Fibroblast of the aortic adventitia (primary cell): ENCODE measurements at regions not wholly inside any gene's neighbourhood (a gene's known extent, or its start where the extent isn't known, plus 50 kb on each side); places are given as distances from the start of the nearest gene placed in this dataset.

Experiments used
- DNase-seq: peaks from one replicate; pipeline ENCODE4 v3.0.0-alpha.2; 2010; ENCODE audit warnings: low read depth
- H3K4me3 ChIP-seq: 2 replicates; pipeline ENCODE4 v1.5.1; 2011; ENCODE audit warnings: low read depth, mild to moderate bottlenecking, control low read depth, low read length, moderate library complexity
- TF ChIP-seq, protein P1 (sequence below): IDR thresholded peaks from 2 replicates; pipeline ENCODE4 v1.5.1; 2011; ENCODE audit warnings: mild to moderate bottlenecking, low read length, control low read depth, inconsistent platforms; ENCODE audit not compliant: insufficient read depth

DNA sequence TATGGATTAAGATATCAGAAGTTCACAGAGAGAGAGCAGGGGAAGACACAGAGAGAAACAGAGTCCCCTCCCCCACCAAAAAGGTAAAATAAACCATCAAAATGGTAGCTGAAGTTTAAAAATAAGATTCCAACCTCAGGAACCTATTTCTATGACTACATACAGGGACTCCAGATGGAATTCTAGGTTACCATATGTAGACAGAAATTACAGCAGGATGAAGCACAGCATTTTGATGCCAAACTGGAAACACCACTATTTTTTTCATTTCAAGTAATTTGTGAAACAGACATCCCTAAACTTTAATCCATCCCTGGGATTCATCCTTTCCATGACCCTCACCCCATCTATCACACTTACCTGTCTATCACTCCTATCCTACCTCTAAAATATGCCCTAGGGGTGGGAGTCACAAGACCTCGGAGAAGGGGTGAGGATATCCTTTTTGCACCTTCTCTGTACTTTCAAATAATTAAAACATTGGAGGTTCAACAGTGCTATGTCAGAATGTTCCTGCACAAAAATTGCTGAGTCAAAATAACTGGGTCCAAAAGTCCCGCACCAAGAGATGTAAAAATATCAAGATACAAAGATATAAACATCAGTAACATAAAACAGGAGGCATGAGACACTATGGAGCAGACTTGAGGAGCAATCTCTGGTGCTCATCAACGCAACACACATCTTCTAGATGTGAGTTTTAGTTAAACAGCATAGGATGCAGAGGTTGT is 344.5 kb upstream of the RASGEF1B start:
- TF ChIP-seq, protein P1, sequence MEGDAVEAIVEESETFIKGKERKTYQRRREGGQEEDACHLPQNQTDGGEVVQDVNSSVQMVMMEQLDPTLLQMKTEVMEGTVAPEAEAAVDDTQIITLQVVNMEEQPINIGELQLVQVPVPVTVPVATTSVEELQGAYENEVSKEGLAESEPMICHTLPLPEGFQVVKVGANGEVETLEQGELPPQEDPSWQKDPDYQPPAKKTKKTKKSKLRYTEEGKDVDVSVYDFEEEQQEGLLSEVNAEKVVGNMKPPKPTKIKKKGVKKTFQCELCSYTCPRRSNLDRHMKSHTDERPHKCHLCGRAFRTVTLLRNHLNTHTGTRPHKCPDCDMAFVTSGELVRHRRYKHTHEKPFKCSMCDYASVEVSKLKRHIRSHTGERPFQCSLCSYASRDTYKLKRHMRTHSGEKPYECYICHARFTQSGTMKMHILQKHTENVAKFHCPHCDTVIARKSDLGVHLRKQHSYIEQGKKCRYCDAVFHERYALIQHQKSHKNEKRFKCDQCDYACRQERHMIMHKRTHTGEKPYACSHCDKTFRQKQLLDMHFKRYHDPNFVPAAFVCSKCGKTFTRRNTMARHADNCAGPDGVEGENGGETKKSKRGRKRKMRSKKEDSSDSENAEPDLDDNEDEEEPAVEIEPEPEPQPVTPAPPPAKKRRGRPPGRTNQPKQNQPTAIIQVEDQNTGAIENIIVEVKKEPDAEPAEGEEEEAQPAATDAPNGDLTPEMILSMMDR, result no peak
- no peak for DNase-seq
- H3K4me3 ChIP-seq, result no peak overlapping the region

DNA sequence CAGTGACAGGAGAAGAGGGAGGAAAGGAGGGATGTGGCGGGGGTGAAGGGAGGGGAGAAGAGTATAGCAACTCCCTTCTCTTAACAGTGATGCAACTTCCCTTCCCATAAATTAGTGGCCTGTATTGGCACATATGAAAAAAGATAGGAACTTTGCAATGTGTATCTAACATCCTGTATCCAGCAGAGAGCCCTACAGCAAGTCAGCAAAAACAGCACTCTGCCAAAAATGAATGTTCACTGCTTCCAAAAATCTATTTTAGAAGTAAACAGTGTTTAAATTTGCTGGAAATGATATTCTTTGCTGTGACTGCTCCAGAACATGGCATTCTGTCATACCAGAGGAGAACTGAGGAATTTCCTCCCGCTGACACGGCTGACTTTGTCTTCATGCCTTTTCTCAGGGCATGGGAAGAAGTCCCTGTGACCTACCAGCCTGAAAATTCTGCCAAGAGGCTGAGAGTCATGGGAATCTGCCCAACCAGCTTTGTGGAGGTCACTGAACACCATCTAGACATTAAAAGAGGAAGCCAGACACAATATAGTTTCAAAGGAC is 343.4 kb upstream of the RASGEF1B start:
- H3K4me3 ChIP-seq, result no peak overlapping the region
- TF ChIP-seq, protein P1, result no peak
- no peak for DNase-seq

DNA sequence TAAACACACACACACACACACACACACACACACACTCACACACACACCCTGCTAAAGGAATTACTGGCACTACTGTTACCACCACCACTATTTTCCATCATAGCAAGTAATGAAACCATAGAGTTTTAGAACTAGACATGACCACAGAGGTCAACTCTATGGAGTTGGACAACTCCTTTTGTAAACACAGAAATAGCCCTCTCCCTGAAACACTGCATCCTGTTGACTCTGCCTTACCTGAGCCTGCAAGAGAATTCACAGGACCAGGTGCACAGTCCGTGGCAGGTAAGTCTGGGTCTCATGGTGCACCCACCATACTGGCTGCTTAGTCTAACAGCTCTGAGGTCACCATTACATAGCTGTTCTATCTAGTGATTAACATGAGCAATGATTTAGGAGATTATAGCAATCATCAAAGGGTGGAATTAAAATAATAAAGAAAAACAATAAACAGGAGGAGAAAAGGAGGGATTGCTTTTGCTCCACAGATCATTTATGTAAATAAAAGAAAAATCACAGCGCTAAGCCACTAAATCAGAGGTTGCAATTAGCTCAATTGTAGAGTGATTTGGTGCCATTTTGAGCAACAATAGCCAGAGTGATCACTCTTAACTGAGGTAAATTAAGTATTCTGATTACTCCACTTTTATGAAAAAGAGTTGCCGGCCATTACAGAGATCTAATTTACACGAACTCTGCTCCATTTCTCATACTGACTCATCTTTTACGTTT is 340.0 kb upstream of the RASGEF1B start:
- H3K4me3 ChIP-seq, result no peak overlapping the region
- TF ChIP-seq, protein P1, result no peak
- DNase-seq, result no peak

DNA sequence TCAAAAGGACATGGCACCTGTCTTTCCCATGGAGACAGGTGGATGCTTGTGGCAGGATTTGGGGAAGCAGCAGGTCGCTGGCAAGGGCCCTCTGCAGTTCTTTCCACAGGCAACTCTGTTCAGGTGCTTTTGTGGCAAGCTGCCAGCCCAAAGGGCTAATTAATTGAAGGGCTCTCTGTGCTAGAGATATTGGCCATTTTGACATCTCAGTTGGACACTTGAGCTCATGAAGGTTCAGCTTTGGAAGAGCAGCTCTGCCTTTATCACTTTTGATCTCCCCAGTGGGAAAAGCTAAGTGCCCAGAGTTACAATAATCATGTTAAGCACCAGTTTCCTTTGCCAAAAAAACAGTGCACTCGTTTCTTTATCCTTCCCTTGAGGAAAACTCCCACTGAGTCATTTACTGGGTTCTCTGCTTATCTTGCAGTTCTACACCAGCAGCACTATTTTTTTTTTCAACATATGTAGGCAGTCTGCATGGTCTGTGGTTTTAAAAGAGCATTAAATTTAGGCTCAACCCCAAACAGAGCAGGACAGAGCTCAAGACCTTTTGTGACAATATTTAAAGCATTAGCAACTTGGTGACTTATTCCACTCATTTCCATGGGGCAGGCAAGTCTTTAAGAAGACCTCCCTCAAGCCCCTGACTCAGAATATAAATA is 336.4 kb upstream of the RASGEF1B start:
- TF ChIP-seq, protein P1, result no peak
- no peak overlapping the region for H3K4me3 ChIP-seq
- peak; percentile 28 for DNase-seq

DNA sequence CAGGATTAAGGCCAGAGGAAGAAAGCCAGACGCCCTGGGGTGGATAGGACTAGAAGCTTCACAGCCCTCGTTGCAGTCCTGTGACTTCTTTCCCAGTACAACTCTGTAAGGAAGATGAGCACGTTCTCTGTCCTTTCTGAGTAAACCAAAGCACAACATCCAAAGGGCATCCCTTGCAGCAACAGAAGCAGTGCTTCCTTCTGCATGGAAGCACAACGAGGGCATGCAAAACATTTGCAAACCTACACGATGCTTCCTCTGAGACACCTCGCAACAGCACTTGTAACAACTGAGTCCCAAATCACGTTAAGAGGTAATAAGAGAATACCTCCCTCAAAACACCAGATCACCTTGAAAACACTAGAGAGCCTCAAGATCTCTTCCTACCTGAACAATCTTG is 335.7 kb upstream of the RASGEF1B start:
- TF ChIP-seq, protein P1, result no peak
- DNase-seq, result no peak
- H3K4me3 ChIP-seq, result no peak overlapping the region

DNA sequence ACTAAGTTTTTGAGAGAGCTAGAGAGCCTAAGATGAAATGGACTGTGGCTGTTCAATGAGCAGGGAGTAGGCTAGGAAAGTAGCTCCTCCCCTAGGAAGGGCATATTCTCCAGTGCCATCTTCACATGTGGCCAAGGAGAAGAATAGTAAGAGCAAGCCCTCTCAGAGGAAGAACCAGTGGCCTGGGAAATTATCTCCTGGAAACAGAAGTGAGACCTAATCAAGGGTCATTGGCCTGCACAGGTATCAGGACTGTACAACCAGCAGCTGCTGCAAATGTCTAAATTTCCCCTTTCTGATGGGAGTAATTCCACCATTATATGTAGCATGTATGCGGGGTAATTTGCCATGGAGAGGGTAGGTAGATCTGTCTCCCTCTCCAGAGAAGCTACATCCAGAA is 334.8 kb upstream of the RASGEF1B start:
- DNase-seq, result no peak
- no peak overlapping the region for H3K4me3 ChIP-seq
- TF ChIP-seq, protein P1, result no peak
